ENCODE measurements at regions not wholly inside any gene's neighbourhood (a gene's known extent, or its start where the extent isn't known, plus 50 kb on each side); places are given as distances from the start of the nearest gene placed in this dataset.

GRCh38 chr5:172528440-172528839 is 74.1 kb upstream of the SH3PXD2B start:
- TF ChIP-seq CTCF (IDR thresholded peaks at IDR 0.05) (no peak), POLR2A (IDR thresholded peaks at IDR 0.05) (no peak)
